Mammary epithelial cell (primary cell): ENCODE measurements at regions not wholly inside any gene's neighbourhood (a gene's known extent, or its start where the extent isn't known, plus 50 kb on each side); places are given as distances from the start of the nearest gene placed in this dataset.

Experiments used
- EZH2 ChIP-seq: IDR thresholded peaks from 2 replicates; pipeline ENCODE4 v1.6.1; 2012; ENCODE audit warnings: low read length, inconsistent platforms, borderline replicate concordance
- TF ChIP-seq, protein P1 (sequence below), 2 donors: IDR thresholded peaks in 1 of 2; conservative IDR thresholded peaks in 1 of 2; 2 replicates each; pipeline ENCODE4 v1.5.1; 2011 to 2012; ENCODE audit warnings: inconsistent platforms in 2 of 2, low read length in 2 of 2, mild to moderate bottlenecking in 2 of 2, control low read depth in 1 of 2, low read depth in 1 of 2; ENCODE audit not compliant: insufficient read depth in 1 of 2; ENCODE audit errors: extremely low read depth in 1 of 2

- TF ChIP-seq, protein P1, sequence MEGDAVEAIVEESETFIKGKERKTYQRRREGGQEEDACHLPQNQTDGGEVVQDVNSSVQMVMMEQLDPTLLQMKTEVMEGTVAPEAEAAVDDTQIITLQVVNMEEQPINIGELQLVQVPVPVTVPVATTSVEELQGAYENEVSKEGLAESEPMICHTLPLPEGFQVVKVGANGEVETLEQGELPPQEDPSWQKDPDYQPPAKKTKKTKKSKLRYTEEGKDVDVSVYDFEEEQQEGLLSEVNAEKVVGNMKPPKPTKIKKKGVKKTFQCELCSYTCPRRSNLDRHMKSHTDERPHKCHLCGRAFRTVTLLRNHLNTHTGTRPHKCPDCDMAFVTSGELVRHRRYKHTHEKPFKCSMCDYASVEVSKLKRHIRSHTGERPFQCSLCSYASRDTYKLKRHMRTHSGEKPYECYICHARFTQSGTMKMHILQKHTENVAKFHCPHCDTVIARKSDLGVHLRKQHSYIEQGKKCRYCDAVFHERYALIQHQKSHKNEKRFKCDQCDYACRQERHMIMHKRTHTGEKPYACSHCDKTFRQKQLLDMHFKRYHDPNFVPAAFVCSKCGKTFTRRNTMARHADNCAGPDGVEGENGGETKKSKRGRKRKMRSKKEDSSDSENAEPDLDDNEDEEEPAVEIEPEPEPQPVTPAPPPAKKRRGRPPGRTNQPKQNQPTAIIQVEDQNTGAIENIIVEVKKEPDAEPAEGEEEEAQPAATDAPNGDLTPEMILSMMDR (conservative IDR thresholded peaks at IDR 0.05 in 1 of 2, IDR thresholded peaks at IDR 0.05 in 1 of 2; ENCODE audit: extremely low read depth in 1 of 2, insufficient read depth in 1 of 2, low read depth in 1 of 2, low read length in 2 of 2) = no peak
- TF ChIP-seq EZH2 = no peak
Observed at GRCh38 chr16:63947022-63947421, 1174.8 kb downstream of the CDH11 start.
